GM12892 (cell line): ENCODE measurements at regions not wholly inside any gene's neighbourhood (a gene's known extent, or its start where the extent isn't known, plus 50 kb on each side); places are given as distances from the start of the nearest gene placed in this dataset.

Experiments
- POLR2A ChIP-seq: IDR thresholded peaks from 2 replicates; pipeline ENCODE4 v1.6.1; 2011; ENCODE audit warnings: low read depth, low read length, control low read depth
- TAF1 ChIP-seq: IDR thresholded peaks from 2 replicates; pipeline ENCODE4 v1.6.1; 2011; ENCODE audit warnings: low read depth, mild to moderate bottlenecking, control low read depth, low read length, borderline replicate concordance

DNA sequence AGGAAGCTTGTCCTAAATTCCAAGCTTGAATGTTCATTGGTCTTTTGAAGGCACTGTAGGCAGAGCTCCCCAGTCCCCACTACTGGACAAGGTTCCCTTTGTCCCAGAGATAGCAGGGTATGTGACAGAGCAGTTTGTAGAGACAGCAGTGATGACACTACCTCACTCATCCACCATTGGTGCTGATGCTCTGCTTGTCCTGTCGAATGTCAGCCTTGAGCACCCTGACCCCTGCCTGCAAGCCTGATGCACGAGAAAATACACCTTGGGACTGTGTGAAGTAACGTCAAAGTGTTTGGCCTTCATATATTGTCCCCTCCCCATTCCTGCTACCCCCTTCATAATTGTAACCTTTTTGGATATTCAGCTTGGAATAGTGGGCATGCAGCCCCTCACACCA lies 188.9 kb upstream of the EOLA2 start:
- TF ChIP-seq POLR2A: no peak
- no peak for TF ChIP-seq TAF1
